OCI-LY3 (cell line): ENCODE measurements at regions not wholly inside any gene's neighbourhood (a gene's known extent, or its start where the extent isn't known, plus 50 kb on each side); places are given as distances from the start of the nearest gene placed in this dataset.

ENCODE experiments used
- H2AFZ ChIP-seq: fragments of 200-600, 300-600 bp; shearing (Covaris generic); 2 replicates; pipeline ENCODE4 v1.6.0; 2014; ENCODE audit warnings: antibody characterized with exemption, low read depth, low read length
- H3K27ac ChIP-seq: fragments of 200-600, 300-600 bp; sonication (generic); 2 replicates; pipeline ENCODE4 v1.5.1; 2014; ENCODE audit warnings: mild to moderate bottlenecking, low read length, moderate library complexity, mixed read lengths
- H3K27me3 ChIP-seq: fragments of 200-600, 300-600 bp; sonication (generic); 2 replicates; pipeline ENCODE4 v1.6.1; 2014; ENCODE audit warnings: low read depth, low read length, mixed read lengths
- H3K36me3 ChIP-seq: fragments of 200-600, 300-600 bp; sonication (generic); replicated peaks from 2 replicates; pipeline ENCODE3; 2014; ENCODE audit warnings: low read depth, low read length, mixed read lengths
- H3K4me1 ChIP-seq: fragments of 300-600, 200-600 bp; sonication (generic); 2 replicates; pipeline ENCODE4 v1.6.1; 2014; ENCODE audit warnings: low read length, mixed read lengths
- H3K4me2 ChIP-seq: fragments of 200-600, 300-600 bp; sonication (generic); 2 replicates; pipeline ENCODE4 v1.6.1; 2014; ENCODE audit warnings: low read length, mixed read lengths
- H3K4me3 ChIP-seq: fragments of 300-600, 200-600 bp; sonication (generic); 2 replicates; pipeline ENCODE4 v1.5.1; 2014; ENCODE audit warnings: antibody characterized with exemption, mild to moderate bottlenecking, low read length, moderate library complexity
- H3K79me2 ChIP-seq: fragments of 300-600, 200-600 bp; shearing (Covaris generic); 2 replicates; pipeline ENCODE4 v1.6.1; 2014; ENCODE audit warnings: mild to moderate bottlenecking, low read length, mixed read lengths
- H3K9ac ChIP-seq: fragments of 300-600, 200-600 bp; shearing (Covaris generic); 2 replicates; pipeline ENCODE4 v1.6.0; 2014; ENCODE audit warnings: mild to moderate bottlenecking, low read length, moderate library complexity
- H3K9me3 ChIP-seq: fragments of 200-600, 300-600 bp; shearing (Covaris generic); 2 replicates; pipeline ENCODE4 v1.6.1; 2014; ENCODE audit warnings: low read length, mixed read lengths; ENCODE audit not compliant: insufficient read depth
- H4K20me1 ChIP-seq: fragments of 200-600, 300-600 bp; sonication (generic); 2 replicates; pipeline ENCODE4 v1.6.1; 2016; ENCODE audit warnings: low read length, mixed read lengths; ENCODE audit not compliant: insufficient read depth
- EZH2phosphoT487 ChIP-seq: fragments of 200-600 bp; shearing (Covaris generic); IDR thresholded peaks from 2 replicates; pipeline ENCODE4 v1.6.1; 2018; ENCODE audit warnings: antibody characterized with exemption, mixed run types, low read depth
- TF ChIP-seq, protein P1 (sequence below): fragments of 200-600, 300-600 bp; sonication (generic); IDR thresholded peaks from 2 replicates; pipeline ENCODE4 v1.5.1; 2014; ENCODE audit warnings: antibody characterized with exemption, low read length, low read depth

DNA sequence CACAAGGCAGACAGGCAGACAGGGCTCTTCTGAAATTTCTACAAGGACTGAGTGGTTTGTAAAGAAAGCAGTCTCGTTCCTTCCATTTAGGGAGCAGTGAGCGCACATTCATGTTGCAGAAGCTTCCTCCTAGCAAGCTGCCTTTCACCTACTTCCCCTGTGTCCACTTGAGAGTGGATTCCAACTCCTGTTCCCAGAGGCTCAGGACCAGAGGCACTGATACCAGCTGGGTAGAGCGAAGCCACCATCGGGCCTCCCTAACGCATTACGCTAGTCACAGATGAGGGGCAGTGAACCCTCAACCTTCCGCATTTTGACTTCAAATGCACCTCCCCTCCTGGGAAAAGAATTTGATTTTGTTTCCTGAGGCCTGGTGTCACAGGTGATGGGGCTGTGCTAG, 215.8 kb downstream of the SIPA1L2 start:
- Histone ChIP-seq H3K4me1 (no peaks in the 10 kb centered on the region), H4K20me1 (no peaks in the 10 kb centered on the region), H3K9ac (no peak overlapping the region), H3K27ac (no peak overlapping the region), H2AFZ (no peak overlapping the region), H3K36me3 (peaks cover 11% of the 10 kb centered on the region), H3K79me2 (no peaks in the 10 kb centered on the region), H3K4me2 (no peak overlapping the region), H3K27me3 (no peaks in the 10 kb centered on the region), H3K9me3 (peaks cover 5% of the 10 kb centered on the region), H3K4me3 (no peak overlapping the region)
- TF ChIP-seq, protein P1, sequence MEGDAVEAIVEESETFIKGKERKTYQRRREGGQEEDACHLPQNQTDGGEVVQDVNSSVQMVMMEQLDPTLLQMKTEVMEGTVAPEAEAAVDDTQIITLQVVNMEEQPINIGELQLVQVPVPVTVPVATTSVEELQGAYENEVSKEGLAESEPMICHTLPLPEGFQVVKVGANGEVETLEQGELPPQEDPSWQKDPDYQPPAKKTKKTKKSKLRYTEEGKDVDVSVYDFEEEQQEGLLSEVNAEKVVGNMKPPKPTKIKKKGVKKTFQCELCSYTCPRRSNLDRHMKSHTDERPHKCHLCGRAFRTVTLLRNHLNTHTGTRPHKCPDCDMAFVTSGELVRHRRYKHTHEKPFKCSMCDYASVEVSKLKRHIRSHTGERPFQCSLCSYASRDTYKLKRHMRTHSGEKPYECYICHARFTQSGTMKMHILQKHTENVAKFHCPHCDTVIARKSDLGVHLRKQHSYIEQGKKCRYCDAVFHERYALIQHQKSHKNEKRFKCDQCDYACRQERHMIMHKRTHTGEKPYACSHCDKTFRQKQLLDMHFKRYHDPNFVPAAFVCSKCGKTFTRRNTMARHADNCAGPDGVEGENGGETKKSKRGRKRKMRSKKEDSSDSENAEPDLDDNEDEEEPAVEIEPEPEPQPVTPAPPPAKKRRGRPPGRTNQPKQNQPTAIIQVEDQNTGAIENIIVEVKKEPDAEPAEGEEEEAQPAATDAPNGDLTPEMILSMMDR: no peak
- TF ChIP-seq EZH2phosphoT487: no peak

DNA sequence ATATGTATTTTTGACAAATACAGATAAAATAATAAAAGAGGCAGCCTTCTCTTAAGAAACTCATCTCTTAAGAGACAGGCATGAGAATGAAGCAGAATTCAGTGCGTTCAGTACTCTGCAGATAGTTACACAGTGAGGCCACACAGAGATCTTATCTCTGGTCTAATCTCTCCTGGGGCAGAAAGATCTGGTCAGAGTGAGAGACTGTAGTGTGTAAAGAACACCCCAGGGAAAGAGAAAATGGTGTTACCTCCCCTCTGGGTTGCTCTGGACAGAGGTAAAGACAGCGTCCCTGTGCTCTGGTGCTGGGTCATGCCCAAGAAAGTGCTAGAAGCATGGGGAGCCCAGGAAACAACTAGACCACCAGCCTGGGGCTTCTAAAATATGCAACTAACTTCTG, 216.3 kb downstream of the SIPA1L2 start:
- Histone ChIP-seq H3K4me2 (no peak overlapping the region), H3K27ac (no peak overlapping the region), H3K36me3 (peaks cover 12% of the 10 kb centered on the region), H3K9me3 (peaks cover 5% of the 10 kb centered on the region), H3K4me3 (no peak overlapping the region), H3K9ac (no peak overlapping the region), H3K79me2 (no peaks in the 10 kb centered on the region), H2AFZ (no peak overlapping the region), H3K27me3 (no peaks in the 10 kb centered on the region), H3K4me1 (no peaks in the 10 kb centered on the region), H4K20me1 (no peaks in the 10 kb centered on the region)
- TF ChIP-seq, protein P1: no peak
- TF ChIP-seq EZH2phosphoT487: no peak

DNA sequence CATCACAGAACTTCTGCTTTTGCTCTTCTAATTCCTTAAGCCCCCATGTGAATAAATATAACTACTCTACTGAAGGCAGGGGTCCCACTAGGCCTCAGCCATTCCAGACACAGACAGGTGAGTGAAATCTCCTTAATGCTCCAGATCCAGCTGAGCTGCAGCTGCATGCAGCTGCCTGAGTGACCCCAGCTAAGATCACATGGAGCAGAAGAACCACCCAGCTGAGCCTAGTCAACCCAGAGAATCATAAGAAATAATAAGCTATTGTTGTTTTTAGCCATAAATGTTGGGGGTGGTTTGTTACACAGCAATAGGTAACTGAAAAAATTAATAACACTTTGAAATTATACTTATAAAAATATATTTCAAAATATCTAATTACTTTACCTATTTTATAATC, 220.3 kb downstream of the SIPA1L2 start:
- no peak overlapping the region for H2AFZ ChIP-seq
- no peak overlapping the region for H3K9ac ChIP-seq
- TF ChIP-seq EZH2phosphoT487: no peak
- TF ChIP-seq, protein P1: no peak
- H3K36me3 ChIP-seq: peaks cover 12% of the 10 kb centered on the region
- H3K4me2 ChIP-seq: no peak overlapping the region
- no peaks in the 10 kb centered on the region for H3K27me3 ChIP-seq
- H4K20me1 ChIP-seq: no peaks in the 10 kb centered on the region
- no peak overlapping the region for H3K4me3 ChIP-seq
- no peaks in the 10 kb centered on the region for H3K79me2 ChIP-seq
- H3K9me3 ChIP-seq: peaks cover 5% of the 10 kb centered on the region
- H3K4me1 ChIP-seq: no peaks in the 10 kb centered on the region
- no peak overlapping the region for H3K27ac ChIP-seq

DNA sequence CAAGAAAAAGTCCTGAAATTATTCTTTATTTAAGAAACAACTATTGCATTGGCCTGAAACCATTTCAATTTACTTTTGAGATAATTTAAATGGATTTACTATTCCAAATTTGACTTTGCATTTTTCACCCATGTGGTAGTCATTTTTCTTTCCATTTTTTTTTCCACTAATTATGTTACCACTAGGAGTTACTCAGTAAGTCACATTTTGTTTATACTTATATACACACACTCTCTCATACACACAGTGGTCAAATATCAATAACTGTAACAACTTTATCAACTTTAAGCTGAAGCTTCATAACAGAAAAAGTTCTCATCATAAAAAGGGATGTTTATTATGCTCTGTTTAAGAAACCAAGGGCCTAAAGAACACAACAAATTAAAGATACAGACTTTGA, 222.8 kb downstream of the SIPA1L2 start:
- TF ChIP-seq, protein P1: no peak
- TF ChIP-seq EZH2phosphoT487: no peak
- Histone ChIP-seq H2AFZ (no peak overlapping the region), H3K36me3 (peaks cover 12% of the 10 kb centered on the region), H3K27ac (no peak overlapping the region), H3K9ac (no peak overlapping the region), H3K4me3 (no peak overlapping the region), H4K20me1 (no peaks in the 10 kb centered on the region), H3K27me3 (no peaks in the 10 kb centered on the region), H3K4me2 (no peak overlapping the region), H3K79me2 (no peaks in the 10 kb centered on the region), H3K9me3 (peaks cover 5% of the 10 kb centered on the region), H3K4me1 (no peaks in the 10 kb centered on the region)
